ENCODE measurements at regions not wholly inside any gene's neighbourhood (a gene's known extent, or its start where the extent isn't known, plus 50 kb on each side); places are given as distances from the start of the nearest gene placed in this dataset.

GRCh38 chr6:103799971-103800670 is 1059.6 kb downstream of the HACE1 start:
- no peak overlapping the region for H3K4me3 ChIP-seq (ENCODE audit: low read length)
- BruUV-seq (replicated peaks), result no TSS peak
- H3K9me2 ChIP-seq (replicated peaks; ENCODE audit: low read length), result no peaks in the 10 kb centered on the region
- H3K4me2 ChIP-seq (ENCODE audit: low read length), result no peak overlapping the region
- H3K4me1 ChIP-seq (ENCODE audit: insufficient read depth, low read length), result no peaks in the 10 kb centered on the region
- DNase-seq (no peak), ATAC-seq (no peak)
- no peaks in the 10 kb centered on the region for H3K36me3 ChIP-seq (ENCODE audit: low read depth, low read length)
- intact Hi-C loops (cut with micrococcal nuclease), result loop anchor here (5.0 to 10.0 kb wide), 4 partner anchors 125 to 948 kb away; no protein-coding TSS in a partner anchor
- no peak overlapping the region for H2AFZ ChIP-seq (ENCODE audit: low read length)
- H3K9me3 ChIP-seq (ENCODE audit: low read length), result no peaks in the 10 kb centered on the region
- H3F3A ChIP-seq (ENCODE audit: low read length, unreplicated experiment), result no peaks in the 10 kb centered on the region
- no peaks in the 10 kb centered on the region for H3K79me2 ChIP-seq (ENCODE audit: low read length)
- TF ChIP-seq CTCF (conservative IDR thresholded peaks at IDR 0.05; ENCODE audit: low read depth, low read length), result no peak
- no peak for TF ChIP-seq EZH2phosphoT487 (IDR thresholded peaks at IDR 0.05; ENCODE audit: borderline replicate concordance, low read length)
- no peak for TF ChIP-seq EZH2 (IDR thresholded peaks at IDR 0.05; ENCODE audit: low read length, unreplicated experiment)
- no peaks in the 10 kb centered on the region for H3K27me3 ChIP-seq (ENCODE audit: low read length)
- H3K9ac ChIP-seq (ENCODE audit: low read length), result no peak overlapping the region
- H4K20me1 ChIP-seq (ENCODE audit: low read length), result no peaks in the 10 kb centered on the region
- CTCF ChIA-PET, result no interaction called here
- POLR2A ChIA-PET (ENCODE audit: unreplicated experiment), result no interaction called here
- no peak overlapping the region for H3K27ac ChIP-seq (ENCODE audit: low read length)

- Histone ChIP-seq H3K27me3 (ENCODE audit: low read length) (no peaks in the 10 kb centered on the region), H3K9me2 (replicated peaks; ENCODE audit: low read length) (no peaks in the 10 kb centered on the region), H3K4me2 (ENCODE audit: low read length) (no peak overlapping the region), H4K20me1 (ENCODE audit: low read length) (no peaks in the 10 kb centered on the region), H3K4me3 (ENCODE audit: low read length) (no peak overlapping the region), H3K9ac (ENCODE audit: low read length) (no peak overlapping the region), H3F3A (ENCODE audit: low read length, unreplicated experiment) (no peaks in the 10 kb centered on the region), H3K9me3 (ENCODE audit: low read length) (no peaks in the 10 kb centered on the region), H2AFZ (ENCODE audit: low read length) (no peak overlapping the region), H3K79me2 (ENCODE audit: low read length) (no peaks in the 10 kb centered on the region), H3K36me3 (ENCODE audit: low read depth, low read length) (no peaks in the 10 kb centered on the region), H3K27ac (ENCODE audit: low read length) (no peak overlapping the region), H3K4me1 (ENCODE audit: insufficient read depth, low read length) (no peaks in the 10 kb centered on the region)
- intact Hi-C loops (cut with micrococcal nuclease), result loop anchor here (5.0 to 10.0 kb wide), 4 partner anchors 123 to 946 kb away; no protein-coding TSS in a partner anchor
- TF ChIP-seq EZH2 (IDR thresholded peaks at IDR 0.05; ENCODE audit: low read length, unreplicated experiment) (no peak), CTCF (conservative IDR thresholded peaks at IDR 0.05; ENCODE audit: low read depth, low read length) (no peak), EZH2phosphoT487 (IDR thresholded peaks at IDR 0.05; ENCODE audit: borderline replicate concordance, low read length) (no peak)
- no peak for DNase-seq
- no TSS peak for BruUV-seq (replicated peaks)
- POLR2A ChIA-PET (ENCODE audit: unreplicated experiment), result interaction anchor here (0.7 kb wide), 2 partner anchors 125 to 528 kb away, joined by 8 read pairs; no protein-coding TSS in a partner anchor
- ATAC-seq, result no peak
- CTCF ChIA-PET, result interaction anchor here (0.7 kb wide), 2 partner anchors 58 to 686 kb away, joined by 4 read pairs; no protein-coding TSS in a partner anchor
These were observed 1061.6 kb downstream of the HACE1 start for GRCh38 chr6:103798166-103798565.

GRCh38 chr6:103797738-103798137 is 1062.0 kb downstream of the HACE1 start:
- ATAC-seq (no peak), DNase-seq (peak; percentile 30)
- no peaks in the 10 kb centered on the region for H3K36me3 ChIP-seq (ENCODE audit: low read depth, low read length)
- TF ChIP-seq CTCF (conservative IDR thresholded peaks at IDR 0.05; ENCODE audit: low read depth, low read length) (peak; percentile 56), EZH2 (IDR thresholded peaks at IDR 0.05; ENCODE audit: low read length, unreplicated experiment) (no peak)
- no peaks in the 10 kb centered on the region for H3K9me3 ChIP-seq (ENCODE audit: low read length)
- intact Hi-C loops (cut with micrococcal nuclease), result loop anchor here (5.0 to 10.0 kb wide), 4 partner anchors 123 to 945 kb away; no protein-coding TSS in a partner anchor
- POLR2A ChIA-PET (ENCODE audit: unreplicated experiment), result interaction anchor here (0.7 kb wide), 2 partner anchors 125 to 528 kb away, joined by 8 read pairs; no protein-coding TSS in a partner anchor
- H3F3A ChIP-seq (ENCODE audit: low read length, unreplicated experiment), result no peaks in the 10 kb centered on the region
- no peaks in the 10 kb centered on the region for H3K79me2 ChIP-seq (ENCODE audit: low read length)
- no peaks in the 10 kb centered on the region for H3K9me2 ChIP-seq (replicated peaks; ENCODE audit: low read length)
- no peaks in the 10 kb centered on the region for H4K20me1 ChIP-seq (ENCODE audit: low read length)
- no peaks in the 10 kb centered on the region for H3K4me1 ChIP-seq (ENCODE audit: insufficient read depth, low read length)
- no peak overlapping the region for H3K9ac ChIP-seq (ENCODE audit: low read length)
- no peak overlapping the region for H3K27ac ChIP-seq (ENCODE audit: low read length)
- CTCF ChIA-PET, result interaction anchor here (0.7 kb wide), 3 partner anchors 58 to 686 kb away, joined by 4 read pairs; no protein-coding TSS in a partner anchor
- H3K4me3 ChIP-seq (ENCODE audit: low read length), result no peak overlapping the region
- BruUV-seq (replicated peaks), result no TSS peak
- H3K4me2 ChIP-seq (ENCODE audit: low read length), result no peak overlapping the region
- H2AFZ ChIP-seq (ENCODE audit: low read length), result no peak overlapping the region
- no peaks in the 10 kb centered on the region for H3K27me3 ChIP-seq (ENCODE audit: low read length)

All from PC-3 (cell line).